GM19238 (cell line): ENCODE measurements at regions not wholly inside any gene's neighbourhood (a gene's known extent, or its start where the extent isn't known, plus 50 kb on each side); places are given as distances from the start of the nearest gene placed in this dataset.

Experiments
- DNase-seq: peaks from one replicate; pipeline ENCODE4 v3.0.0; 2011; ENCODE audit warnings: low spot score; ENCODE audit not compliant: insufficient read length

DNA sequence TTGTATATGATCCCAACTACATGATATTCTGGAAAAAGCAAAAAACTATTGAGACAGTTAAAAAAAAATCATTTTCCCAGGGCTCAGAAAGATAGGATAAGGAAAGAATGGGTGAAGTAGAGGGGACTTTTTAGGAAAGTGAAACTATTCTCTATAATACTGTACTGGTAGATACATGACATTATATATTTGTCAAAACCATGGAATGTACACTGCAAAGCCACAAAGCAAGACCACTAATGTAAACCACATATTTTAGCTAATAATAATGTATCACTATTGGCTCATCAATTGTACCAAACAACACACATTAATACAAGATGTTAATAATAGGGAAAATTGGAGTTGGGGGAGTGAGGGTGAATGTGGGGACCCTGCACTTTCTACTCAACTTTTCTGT is 182.6 kb downstream of the EFNB2 start:
- no peak for DNase-seq

DNA sequence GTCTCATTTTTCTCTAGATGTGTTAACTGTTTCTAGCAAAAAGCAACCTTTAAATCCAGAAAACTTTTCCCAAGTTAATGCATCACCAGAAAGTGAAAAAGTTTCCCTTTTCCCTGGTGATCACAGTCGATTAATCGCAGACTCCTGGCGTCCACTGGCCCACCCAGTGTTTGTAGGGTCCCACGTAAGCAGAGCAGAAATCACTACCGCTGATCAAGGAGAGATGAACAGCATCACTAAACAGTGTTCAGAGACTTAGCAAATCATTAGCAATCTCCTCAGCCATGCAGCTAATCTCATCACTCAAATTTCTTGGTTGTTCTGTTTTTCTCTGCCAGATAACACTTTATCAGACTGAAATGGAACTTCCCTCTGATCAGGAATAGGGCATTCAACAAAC is 184.2 kb downstream of the EFNB2 start:
- DNase-seq: no peak

DNA sequence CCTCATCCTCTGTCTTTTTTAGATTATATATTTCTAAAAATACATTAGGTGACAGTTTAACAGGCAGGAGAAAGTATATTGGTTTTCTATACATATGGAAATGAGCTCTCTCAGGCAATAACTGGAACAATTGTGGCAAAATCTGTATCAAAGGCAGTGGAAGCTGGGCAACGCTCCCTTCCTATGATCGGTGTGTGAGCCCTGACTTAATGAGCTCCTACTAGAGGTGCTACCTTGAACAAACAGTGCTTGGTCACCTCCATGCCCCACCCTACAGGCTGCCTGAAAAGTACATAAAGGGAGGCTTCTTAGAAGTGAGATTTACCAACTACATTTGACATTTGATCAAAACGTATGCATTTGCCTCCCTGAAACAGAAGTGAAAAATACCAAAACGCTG is 185.3 kb downstream of the EFNB2 start:
- no peak for DNase-seq

DNA sequence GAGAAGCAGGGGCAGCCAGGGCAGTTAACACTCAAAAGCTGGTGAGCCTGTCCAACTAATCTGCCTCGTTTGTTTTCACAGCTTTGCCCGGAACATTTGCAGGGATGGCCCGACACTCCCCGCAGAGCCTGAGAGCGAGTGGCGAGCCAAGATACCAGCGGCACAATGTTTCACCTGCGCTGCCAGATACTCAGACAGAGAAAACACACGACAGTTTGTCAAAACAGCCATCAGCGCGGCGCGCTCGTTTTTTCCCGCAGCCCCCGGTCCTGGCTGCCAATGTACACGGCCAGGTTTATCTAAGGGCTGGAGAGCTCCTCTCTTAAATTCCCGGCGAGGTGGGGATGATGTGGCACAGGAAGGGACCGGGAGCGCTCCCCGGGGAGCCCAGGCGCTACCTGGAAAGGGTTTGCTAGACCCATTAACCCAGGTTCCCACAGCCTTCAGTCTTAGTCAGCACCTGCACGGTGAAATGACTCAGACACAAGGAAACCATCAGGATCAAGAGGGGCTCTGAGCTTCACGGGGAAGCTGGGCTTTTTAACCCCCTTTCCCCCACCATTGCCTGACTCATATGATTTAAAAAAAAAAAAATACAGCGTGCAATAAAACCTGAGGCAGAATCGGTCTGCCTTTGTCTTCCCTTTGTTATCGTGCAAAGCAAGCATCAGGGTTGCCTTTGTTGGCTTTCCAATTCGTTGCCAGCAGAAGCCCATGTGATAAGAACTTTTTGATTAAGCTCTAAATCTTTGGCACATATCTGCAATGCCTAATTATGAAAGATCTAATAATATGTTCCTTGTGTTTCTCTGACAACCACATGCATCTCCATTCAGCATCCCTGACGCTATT is 186.2 kb downstream of the EFNB2 start:
- no peak for DNase-seq

DNA sequence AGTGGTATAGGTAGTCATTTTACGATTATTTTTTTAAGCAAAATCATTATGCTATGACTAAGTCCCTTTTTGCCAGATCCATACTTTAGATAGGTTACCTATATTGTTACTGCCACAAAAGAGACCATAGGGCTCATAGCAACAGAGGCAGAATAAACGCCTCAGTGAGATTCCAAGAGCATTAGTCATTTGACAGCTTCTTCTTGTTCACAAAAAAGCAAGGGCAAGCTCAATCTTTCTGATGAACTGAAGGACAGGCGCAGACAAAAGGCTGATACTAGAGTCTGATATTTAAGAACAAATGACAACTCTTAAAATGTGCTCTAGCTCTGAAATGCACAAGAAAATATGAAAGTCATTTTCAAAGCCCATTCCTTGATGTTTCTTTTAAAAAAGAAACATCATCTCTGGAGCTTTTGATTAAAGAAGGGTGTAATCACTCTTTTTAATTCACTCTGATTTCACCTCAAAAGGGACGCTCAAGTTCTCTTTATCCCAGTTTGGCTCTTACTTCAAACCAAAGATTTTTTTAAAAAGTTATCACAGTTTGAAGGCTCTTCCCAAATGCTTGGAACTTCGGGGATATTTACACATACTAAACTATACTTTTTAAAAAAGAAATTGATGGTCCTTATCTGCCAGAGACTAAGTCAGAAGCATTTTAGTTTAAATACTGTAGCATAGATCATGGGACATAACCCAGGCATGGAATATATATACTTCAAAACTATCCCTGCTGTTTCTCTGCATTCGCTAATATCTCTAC is 187.2 kb downstream of the EFNB2 start:
- DNase-seq: no peak

DNA sequence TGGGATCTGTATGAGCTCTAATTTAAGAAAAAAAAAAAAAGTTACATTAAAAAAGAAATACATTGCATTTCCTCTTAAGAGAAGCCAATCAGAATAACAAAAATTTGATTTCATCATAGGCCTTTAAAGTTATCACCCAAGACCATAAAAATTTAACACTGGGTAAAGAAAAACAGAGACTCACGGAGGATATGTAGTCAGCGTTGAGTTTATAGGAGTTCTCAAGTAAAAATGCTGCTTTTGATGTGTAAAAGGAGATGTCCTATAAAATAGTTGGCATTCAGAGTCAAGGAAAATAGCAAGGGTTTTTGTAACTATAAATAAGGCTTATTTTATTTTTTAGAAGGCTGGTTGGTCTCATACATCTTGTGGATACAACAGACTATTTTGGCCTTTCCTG is 191.1 kb downstream of the EFNB2 start:
- no peak for DNase-seq

DNA sequence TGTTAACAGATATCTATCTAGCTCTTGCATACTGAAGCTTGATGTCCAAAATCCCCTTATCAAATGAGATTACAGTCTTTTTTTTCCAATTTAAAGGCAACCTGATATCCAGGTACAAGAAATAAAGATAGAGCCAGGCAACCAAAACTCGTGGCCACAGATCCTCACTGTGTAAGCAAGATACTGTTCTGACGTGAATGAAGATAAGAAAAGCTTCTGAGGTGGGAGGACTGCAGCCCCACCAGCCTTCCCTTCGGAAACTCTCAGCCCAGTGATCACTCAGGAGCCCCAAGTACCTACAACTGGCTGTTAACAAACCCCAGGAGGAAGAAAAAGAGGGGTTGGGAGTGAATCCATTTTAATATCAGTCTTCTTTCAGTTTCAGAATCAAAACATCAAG is 191.6 kb downstream of the EFNB2 start:
- DNase-seq: no peak

DNA sequence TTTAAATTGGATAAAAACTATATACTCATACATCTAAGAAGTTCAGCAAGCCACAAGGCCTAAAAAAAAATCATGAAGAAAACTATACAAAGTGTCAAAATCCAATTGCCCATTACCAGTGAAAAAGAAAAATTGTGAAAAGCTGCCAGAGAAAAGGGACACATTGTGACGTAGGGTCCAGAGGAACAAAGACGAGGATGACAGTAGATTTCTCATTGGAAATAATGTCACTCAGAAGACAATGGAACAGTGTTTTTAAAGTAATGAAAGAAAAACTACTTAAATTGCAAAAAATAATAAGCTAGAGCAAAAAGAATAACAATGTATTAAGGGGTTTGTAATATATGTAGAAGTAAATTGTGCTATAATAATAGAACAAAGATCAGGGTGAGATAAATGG is 195.2 kb downstream of the EFNB2 start:
- DNase-seq: no peak

DNA sequence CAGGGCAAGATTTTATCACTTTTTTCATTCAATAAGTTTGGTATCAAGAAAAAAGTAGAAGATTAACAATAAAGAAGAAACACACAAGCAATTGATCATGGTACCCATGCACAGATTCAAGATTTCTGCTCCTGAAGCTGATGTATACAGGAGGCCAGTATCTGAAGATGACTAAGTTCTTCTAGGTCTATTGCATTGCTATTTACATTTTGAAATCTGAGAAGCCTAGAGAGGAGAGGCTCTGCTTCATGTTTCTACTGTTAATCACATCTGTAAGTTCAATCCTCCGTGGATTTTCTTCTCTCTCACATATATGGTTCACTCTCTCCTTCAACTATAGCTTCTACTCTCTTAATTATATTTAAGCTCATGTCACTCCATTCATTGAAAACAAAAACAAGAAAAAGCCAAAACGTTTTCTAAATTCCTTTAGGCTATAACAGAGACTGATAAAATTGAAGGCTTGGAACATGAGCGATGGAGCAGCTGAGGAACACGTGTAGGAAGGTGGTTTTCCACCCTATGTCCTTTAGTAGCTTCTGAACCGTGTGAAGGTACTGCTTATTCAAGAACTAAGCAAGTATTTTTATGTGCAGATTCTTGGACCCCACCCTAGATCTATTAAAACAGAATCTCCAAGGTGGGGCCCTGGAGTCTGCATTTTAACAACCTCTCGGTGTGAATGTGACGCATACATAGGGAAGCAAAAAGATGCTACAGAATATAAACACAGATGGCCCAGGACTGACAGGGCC is 198.2 kb downstream of the EFNB2 start:
- DNase-seq: no peak

DNA sequence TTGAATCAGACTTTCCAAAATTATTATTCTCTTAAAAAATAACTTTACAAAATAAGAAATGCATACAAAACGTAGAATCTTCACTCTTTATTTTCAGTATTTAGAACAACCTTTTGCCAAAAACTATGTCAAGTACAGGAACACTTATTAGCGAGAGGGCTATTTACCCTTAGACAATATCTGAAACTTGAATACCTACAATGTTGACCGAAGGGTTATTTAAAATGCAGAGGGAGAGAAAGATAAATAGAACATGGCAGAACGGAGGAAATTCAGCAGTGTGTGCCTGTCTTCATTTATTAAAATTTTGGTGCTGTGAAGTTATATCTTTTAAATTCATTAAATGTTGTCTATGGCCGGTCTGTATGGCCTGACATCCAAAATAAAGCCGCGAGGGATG is 198.8 kb downstream of the EFNB2 start:
- DNase-seq: no peak

DNA sequence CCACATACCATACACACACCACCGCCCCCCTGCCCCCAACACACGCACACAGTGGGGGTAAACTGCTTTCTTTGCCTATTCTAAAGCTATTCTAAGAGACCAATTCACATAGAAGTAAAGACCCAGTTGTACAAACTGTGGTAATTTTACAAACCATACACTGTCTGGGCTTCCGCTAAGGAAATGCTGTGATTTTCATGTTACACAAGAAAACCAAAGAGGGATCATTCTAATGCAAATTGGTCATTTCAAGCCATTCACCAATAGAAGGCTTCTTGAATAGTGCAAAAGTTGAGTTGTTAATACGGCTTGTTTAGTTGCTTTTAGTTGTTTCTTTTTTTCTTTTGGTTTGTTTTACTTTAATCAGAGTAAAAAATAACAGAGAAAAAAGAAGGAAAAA is 202.8 kb downstream of the EFNB2 start:
- DNase-seq: no peak

DNA sequence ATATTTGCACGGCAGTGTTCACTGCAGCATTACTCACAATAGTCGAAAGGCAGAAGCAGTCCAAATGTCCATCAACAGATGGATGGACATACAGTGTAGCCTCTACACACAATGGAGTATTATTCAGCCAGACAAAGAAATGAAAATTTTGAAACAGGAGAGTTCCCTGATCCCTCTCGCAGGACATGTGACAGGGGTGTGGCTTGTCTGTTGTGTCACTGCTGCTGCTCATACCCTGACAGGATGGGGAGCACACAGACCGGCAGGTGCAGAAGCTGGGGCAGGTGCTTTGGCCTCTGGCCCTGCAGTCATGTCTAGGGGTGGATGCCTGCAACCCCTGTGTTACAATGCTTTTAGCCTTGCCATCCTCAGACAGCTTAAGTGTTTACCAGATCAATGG is 204.3 kb downstream of the EFNB2 start:
- no peak for DNase-seq

DNA sequence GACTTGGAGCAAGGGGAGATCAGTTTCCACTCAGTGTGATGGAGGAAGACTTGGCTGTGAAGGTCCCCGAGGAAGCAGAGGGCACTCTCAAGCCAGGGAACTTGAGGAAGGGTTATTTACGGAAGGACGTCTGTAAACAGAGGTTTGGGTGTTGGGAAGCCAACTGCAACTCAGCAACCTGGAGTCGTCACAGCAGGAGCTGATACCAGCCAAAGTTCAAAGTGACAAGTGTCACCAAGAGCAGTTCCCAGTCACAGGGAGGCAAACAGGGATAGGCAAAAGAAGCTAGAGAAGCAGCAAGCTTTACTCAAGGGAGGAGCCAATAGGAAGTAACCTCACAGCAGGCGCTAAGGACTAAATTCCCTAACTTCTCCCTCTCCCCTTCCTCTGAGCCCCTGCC is 205.5 kb downstream of the EFNB2 start:
- no peak for DNase-seq

DNA sequence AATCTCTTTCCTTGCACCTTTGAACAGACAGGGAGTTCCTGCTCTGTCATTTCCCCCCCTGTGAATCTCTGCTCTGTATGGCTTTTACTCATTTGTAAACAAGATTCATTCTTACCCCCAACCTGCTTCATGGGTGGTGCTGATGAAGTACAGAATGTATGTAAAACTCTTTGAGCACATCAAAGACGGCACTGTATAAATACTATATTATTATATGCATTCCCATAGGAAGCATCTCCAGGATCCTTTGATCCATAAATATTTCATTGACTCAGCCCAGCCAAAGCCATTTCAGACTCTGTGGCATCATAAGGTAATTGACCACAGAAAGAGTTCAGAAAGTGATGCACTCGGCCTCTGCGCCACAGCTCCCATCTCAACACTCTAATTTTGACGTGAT is 208.7 kb downstream of the EFNB2 start:
- no peak for DNase-seq

DNA sequence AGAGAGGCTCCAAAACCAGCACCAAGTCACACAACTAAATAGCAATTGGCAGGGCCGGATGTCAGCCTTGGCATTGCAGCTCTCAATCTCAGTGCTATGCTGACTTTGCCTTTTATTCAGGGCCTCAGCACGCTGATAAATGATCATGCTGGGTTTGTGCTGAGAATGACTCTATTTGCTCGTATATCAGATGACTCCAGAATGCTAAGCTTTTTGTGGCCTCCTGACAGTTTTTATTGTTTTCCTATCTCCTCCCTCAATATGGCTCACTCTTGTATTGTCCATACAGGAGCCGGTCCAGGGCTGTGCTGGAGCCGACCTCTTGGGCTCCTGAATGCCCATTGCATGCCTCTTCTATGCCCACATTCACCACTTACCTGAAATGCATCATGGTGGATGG is 211.0 kb downstream of the EFNB2 start:
- no peak for DNase-seq

DNA sequence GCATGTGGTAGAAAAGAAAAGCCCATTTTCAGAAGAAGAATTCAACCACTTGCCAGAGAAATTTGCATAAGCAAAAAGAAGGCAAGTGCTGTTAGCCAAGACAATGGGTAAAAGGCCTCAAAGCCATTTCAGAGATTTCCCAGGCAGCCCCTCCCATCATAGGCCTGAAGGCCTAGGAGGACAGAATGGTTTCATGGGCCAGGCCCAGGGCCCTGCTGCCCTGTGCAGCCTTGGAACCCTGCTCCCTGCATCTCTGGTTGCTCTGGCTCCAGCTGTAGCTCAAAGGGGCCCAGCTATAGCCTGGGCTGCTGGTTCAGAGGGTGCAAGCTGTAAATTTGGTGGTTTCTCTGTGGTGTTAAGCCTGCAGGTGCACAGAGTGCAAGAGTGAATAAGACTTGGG is 212.8 kb downstream of the EFNB2 start:
- DNase-seq: no peak

DNA sequence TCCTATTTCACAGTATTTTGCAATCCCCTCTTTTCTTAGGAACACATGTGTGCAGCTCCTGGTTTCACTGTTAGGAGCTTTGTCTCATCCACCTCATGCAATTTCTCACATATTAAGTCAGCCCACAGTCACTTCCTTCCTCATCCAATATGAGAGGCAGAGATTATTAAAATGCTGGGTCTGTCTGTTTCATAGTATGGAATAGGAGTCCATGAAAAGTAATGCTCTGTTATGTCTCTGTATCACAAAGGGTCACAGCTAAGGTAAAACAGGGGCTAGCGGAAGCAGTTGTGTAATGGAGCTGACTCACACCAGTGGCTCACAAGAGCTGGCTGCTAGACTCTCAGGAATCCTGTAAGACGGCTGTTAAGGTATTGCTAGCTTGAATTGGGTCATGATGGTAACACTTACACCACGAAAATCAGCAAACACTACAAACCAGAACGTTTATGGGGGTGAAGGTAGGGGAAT is 216.5 kb downstream of the EFNB2 start:
- no peak for DNase-seq

DNA sequence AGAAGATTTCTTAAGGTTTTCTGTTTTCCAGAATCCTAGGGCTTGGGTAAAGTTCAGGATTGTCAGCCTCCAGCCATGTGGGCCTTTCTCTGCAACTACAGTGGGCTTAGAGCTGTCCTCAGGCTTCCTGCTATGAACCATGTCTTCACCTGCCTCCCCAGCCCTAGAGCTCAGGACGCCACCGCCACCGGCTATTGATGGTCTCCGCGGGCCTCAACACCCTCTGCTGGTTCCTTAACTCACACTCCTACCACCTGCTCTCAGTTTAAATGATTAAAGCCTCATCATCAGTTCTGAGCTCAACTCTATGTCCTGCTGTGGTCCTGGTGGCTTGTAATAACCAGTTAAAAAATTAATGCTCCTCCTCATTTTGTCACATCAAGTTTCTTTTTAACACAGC is 221.0 kb downstream of the EFNB2 start:
- no peak for DNase-seq

DNA sequence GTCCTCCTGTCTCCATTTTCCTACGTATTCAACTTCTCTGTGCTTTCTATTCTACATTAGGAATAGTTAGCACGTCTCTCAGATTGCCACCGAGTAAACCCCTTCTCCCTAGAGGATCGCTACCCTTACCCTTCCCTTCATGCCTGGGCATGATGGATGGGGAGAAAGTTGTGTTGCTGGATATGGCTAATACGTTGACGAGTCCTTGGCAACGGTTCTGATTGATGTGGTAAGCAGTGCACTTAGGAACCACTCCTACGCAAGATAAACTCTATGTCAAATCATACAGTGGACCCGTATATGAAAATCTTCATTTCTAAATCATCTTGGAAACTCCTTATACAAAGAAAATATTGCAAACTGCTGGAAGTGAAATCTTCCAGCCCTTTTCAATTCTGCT is 224.5 kb downstream of the EFNB2 start:
- DNase-seq: no peak

DNA sequence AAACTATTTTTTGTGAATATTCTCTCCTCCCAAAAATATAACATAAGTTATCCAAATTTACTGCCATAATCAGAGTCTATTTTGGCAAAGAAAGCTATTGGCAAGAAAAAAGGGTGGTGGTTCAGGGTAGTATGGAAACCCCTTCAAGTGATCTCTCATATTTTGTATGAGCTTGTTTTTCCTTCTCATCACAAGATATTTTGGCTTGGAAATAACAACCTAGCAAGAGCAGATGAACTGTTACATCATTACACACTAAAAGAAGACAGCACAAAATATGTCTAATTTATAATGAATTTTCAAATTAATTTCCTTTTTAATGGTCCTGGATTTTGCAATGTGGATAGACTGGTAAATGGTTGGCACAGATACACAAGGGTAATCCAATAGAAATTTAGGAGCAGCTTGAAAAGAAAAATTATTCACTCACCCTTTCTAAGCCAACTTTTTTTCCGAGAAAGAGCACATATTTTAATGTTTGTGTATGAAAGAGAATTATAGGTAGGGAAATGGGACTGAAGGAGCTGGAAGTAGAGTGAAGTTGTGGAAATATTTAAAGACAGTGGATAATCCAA is 225.1 kb downstream of the EFNB2 start:
- DNase-seq: no peak

DNA sequence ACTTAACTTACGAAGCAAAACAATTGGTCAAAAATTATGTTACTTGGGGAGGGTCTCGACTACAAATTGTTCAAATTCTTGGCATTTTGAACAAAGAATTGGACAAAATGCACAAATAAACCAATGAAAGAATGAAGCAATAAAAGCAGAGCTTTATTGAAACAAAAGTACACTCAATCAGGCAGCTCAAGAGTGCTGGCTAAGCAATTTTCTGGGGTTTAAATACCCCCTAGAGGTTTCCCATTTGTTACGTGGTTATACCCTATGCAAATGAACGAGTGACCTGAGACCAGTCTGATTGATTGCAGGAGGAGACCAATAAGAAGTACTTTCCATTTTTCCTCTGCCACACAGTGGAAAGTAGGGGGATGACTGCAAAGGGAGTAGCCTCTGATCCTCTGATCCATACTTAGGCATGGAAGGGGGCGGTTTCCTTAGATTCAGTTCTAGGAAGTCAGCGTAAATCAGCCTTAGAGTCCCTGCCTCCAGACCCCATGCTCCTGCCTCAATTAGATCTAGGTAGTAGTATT is 228.6 kb downstream of the EFNB2 start:
- no peak for DNase-seq
